DOHH2 (cell line): ENCODE measurements at regions not wholly inside any gene's neighbourhood (a gene's known extent, or its start where the extent isn't known, plus 50 kb on each side); places are given as distances from the start of the nearest gene placed in this dataset.

Experiments
- CTCF ChIP-seq: fragments of 200-600 bp; sonication (generic); IDR thresholded peaks from one replicate; pipeline ENCODE4 v1.5.1; 2014; ENCODE audit warnings: antibody characterized with exemption, mild to moderate bottlenecking, low read depth, low read length; ENCODE audit not compliant: poor library complexity, severe bottlenecking
- EZH2phosphoT487 ChIP-seq: fragments of 200-600 bp; sonication (generic); IDR thresholded peaks from 2 replicates; pipeline ENCODE4 v1.6.1; 2017; ENCODE audit warnings: borderline replicate concordance, mild to moderate bottlenecking, antibody characterized with exemption, low read length, moderate library complexity, mixed read lengths

GRCh38 chr11:134587345-134587744, 175.3 kb upstream of the B3GAT1 start:
- TF ChIP-seq CTCF, result no peak
- TF ChIP-seq EZH2phosphoT487, result no peak
